ENCODE measurements at regions not wholly inside any gene's neighbourhood (a gene's known extent, or its start where the extent isn't known, plus 50 kb on each side); places are given as distances from the start of the nearest gene placed in this dataset.
A peak's percentile ranks its signal among the peaks of the same experiment; 100 is the strongest.

DNA sequence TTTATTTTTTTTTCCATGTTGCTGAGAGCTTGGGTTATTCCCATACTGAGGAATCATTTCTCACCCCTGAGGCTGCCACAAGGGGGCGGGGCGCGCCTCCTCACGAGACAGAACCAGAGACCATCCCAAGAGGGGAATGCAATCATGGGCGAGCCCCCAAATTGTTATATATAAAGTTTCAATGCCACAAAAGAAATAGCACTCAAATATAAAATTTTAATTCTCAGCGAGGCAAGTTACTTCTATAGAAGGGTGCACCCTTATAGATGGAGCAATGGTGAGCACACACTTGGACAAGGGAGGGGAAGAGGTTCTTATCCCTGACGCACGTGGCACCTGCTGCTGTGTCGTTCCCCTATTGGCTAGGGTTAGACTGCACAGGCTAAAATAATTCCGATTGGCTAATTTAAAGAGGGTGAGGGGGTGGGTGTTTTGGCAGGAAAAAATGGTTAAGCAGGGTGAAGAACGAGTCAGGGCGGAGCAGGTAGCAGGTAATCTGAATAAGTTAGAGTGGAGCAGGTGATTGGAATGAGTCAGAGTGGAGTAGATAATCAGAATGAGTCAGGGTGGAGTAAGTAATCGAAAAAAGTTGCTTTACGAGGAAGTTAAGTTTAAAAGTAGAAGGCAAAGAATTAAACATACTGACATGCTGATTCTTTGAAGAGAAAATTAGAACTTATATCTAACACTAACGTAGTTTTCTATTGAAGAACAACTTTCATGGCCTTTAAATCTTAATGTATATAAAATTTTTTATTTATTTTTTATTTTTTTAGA, 177.5 kb downstream of the MTCL1 start (continued):
- TF ChIP-seq, protein P1, sequence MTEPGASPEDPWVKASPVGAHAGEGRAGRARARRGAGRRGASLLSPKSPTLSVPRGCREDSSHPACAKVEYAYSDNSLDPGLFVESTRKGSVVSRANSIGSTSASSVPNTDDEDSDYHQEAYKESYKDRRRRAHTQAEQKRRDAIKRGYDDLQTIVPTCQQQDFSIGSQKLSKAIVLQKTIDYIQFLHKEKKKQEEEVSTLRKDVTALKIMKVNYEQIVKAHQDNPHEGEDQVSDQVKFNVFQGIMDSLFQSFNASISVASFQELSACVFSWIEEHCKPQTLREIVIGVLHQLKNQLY (CRISPR knock-in tag; conservative IDR thresholded peaks at IDR 0.05): no peak
- TF ChIP-seq EP400 (IDR thresholded peaks at IDR 0.05) (peak; percentile 87), HIVEP1 (CRISPR knock-in tag; IDR thresholded peaks at IDR 0.05) (no peak), ZSCAN32 (CRISPR knock-in tag; IDR thresholded peaks at IDR 0.05) (no peak), PML (IDR thresholded peaks at IDR 0.05; ENCODE audit: low read length) (no peak; the same call in 1 of the 2 replicates), ZBTB17 (CRISPR knock-in tag; IDR thresholded peaks at IDR 0.05) (no peak), FUS (optimal IDR thresholded peaks at IDR 0.05; ENCODE audit: low read depth, low read length) (no peak), PHTF2 (CRISPR knock-in tag; IDR thresholded peaks at IDR 0.05) (no peak), KLF6 (CRISPR knock-in tag; IDR thresholded peaks at IDR 0.05; ENCODE audit: borderline replicate concordance) (no peak), ZEB2 (IDR thresholded peaks at IDR 0.05) (peak; percentile 99), TOE1 (IDR thresholded peaks at IDR 0.05; ENCODE audit: borderline replicate concordance) (peak; percentile 63; the same call in 1 of the 2 replicates), TOE1 (CRISPR knock-in tag; IDR thresholded peaks at IDR 0.05; ENCODE audit: borderline replicate concordance, low read depth) (no peak), ZNF561 (CRISPR knock-in tag; conservative IDR thresholded peaks at IDR 0.05) (no peak), RBM14 (IDR thresholded peaks at IDR 0.05; ENCODE audit: borderline replicate concordance, insufficient read depth, low read depth, low read length) (no peak), MTA1 (IDR thresholded peaks at IDR 0.05; ENCODE audit: borderline replicate concordance) (peak; percentile 88), ZNF717 (CRISPR knock-in tag; IDR thresholded peaks at IDR 0.05) (no peak)
- TF ChIP-seq, protein P2, sequence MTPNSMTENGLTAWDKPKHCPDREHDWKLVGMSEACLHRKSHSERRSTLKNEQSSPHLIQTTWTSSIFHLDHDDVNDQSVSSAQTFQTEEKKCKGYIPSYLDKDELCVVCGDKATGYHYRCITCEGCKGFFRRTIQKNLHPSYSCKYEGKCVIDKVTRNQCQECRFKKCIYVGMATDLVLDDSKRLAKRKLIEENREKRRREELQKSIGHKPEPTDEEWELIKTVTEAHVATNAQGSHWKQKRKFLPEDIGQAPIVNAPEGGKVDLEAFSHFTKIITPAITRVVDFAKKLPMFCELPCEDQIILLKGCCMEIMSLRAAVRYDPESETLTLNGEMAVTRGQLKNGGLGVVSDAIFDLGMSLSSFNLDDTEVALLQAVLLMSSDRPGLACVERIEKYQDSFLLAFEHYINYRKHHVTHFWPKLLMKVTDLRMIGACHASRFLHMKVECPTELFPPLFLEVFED (CRISPR knock-in tag; conservative IDR thresholded peaks at IDR 0.05): 0 out of 2 replicates have a peak, but pooled peaks have one; percentile 14

Data from K562 (cell line).